WI38 (cell line): ENCODE measurements at regions not wholly inside any gene's neighbourhood (a gene's known extent, or its start where the extent isn't known, plus 50 kb on each side); places are given as distances from the start of the nearest gene placed in this dataset.
"Not testable (repeated sequence)": the region's sequence is repeated elsewhere in the genome, so short reads cannot be mapped to it uniquely, and the experiment has no call there.

Source experiments
- H3K4me3 ChIP-seq: 2 replicates; pipeline ENCODE4 v1.5.1; 2011; ENCODE audit warnings: low read depth, mild to moderate bottlenecking, control low read depth, low read length
- CTCF ChIP-seq: IDR thresholded peaks from 2 replicates; pipeline ENCODE4 v1.5.1; 2012; ENCODE audit warnings: low read depth, mild to moderate bottlenecking, control low read depth, low read length

GRCh38 chr15:62419192-62419591, 254.1 kb upstream of the C2CD4B start:
- no peak overlapping the region for H3K4me3 ChIP-seq
- no peak for TF ChIP-seq CTCF

DNA sequence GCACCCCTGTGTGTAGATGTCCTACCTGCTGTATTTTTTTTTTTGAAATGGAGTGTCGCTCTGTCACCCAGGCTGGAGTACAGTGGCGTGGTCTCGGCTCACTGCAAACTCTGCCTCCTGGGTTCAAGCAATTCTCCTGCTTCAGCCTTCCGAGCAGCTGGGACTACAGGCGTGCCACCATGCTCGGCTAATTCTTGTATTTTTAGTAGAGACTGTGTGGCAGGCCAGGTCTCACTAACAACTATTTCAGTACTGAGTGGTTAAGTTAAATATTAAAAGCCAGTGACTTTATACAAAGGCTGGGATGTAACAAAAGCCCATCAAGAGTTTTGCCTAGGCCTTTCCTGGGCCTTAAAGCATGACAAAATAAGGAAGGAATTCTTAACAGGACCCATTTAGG, 255.3 kb upstream of the C2CD4B start:
- H3K4me3 ChIP-seq = not testable (repeated sequence)

DNA sequence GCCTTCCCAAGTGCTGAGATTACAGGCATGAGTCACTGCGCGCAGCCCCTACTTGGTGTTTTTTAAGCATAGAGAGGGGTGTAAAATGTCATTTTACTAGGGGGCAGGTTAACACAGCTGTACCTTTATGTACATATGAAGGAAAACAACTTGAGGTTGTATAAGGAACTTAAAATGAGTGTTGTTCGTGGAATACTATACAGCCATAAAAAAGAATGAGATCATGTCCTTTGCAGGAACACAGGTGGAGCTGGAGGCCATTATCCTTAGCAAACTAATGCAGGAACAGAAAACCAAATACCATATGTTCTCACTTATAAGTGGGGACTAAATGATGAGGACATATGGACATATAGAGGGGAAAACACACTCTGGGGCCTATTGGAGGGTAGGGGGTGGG, 256.2 kb upstream of the C2CD4B start:
- no peak for TF ChIP-seq CTCF
- H3K4me3 ChIP-seq = no peak overlapping the region

DNA sequence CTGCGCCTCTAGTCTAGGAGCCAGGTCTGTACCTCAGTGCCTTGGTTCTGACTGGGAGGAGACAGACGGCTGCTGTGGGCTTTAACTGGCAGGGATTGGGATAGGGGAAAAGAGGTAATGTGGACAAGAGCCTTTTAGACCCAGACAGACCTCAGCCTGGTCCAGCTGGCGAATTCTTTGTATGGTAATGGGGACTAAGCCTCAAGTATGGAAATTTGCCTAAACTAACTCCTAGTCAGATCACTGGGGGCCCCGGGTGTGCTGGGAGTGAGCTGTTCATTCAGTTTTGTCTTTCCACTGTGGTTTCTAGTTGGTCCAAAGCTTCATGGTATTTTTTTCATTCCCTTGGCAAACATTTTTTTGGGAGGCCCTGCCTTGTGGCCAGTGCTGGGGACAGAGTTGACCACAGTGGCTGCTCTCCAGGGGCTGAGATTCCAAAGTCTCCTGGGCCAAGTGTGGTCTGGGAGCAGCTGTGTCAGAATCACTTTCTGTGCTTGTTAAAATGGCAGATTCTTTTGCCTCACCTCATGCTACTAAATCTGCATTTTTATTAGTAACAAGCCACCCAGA, 261.4 kb upstream of the C2CD4B start:
- no peak overlapping the region for H3K4me3 ChIP-seq
- no peak for TF ChIP-seq CTCF

GRCh38 chr15:62428259-62428658, 263.2 kb upstream of the C2CD4B start:
- H3K4me3 ChIP-seq = no peak overlapping the region
- TF ChIP-seq CTCF = no peak

DNA sequence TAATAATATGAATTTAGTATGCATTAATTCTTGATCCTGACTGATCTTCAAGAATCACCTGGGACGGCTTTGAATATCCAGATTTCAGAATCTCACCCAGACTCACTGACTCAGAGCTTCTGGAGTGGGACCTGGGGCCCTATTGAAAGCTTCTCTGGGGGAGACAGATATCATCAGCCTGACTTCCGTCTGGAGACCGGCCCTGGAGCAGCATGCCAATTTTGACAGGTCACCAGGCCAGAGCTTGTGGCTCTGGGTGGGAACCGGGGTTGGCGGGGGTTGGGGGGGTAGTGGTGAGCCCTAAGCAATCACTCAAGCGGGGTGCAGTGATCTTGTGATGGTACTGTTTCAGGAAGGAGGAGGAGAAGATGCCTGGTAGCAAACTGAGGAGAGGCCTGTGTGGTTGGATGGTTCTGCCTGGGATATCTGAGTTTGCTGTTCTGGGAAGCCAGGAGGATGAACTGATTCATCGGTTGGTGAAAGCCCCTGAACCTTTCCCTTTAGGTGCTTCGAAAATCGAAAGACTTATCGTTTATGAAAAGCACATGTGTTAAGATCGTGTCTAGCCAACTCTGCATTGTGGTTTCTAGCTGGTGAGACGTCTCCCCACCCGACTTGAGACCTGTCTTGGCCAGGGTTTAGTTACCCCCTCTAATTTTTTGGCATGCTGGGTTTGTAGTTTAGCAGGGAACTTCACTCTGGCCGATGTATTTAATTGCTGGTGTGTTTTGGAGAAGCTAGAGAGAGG, 263.9 kb upstream of the C2CD4B start:
- no peak overlapping the region for H3K4me3 ChIP-seq
- TF ChIP-seq CTCF = no peak

GRCh38 chr15:62430056-62430455, 265.0 kb upstream of the C2CD4B start:
- no peak overlapping the region for H3K4me3 ChIP-seq
- no peak for TF ChIP-seq CTCF

DNA sequence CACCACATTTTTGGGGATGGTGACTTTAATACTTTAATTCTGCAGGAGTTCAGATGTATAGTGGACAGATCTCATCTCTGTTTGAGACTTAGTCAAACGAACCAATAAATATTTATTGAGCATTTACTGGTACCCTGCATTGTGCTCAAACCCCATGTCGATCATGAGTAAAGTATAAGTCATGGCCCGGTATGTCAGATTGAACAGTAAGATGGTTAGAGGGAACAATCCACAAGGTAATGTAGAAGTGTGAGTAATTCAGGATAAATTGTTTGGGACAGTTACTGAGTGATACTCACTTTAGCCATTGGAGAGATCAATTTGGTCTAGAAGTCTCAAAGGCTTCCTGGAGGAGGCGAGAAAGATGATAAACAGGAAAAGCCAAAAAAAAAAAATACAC, 265.5 kb upstream of the C2CD4B start:
- no peak overlapping the region for H3K4me3 ChIP-seq
- no peak for TF ChIP-seq CTCF
